HG02763 (cell line): ENCODE measurements at regions not wholly inside any gene's neighbourhood (a gene's known extent, or its start where the extent isn't known, plus 50 kb on each side); places are given as distances from the start of the nearest gene placed in this dataset.

Experiments
- ATAC-seq: cut with Tn5 transposase; IDR thresholded peaks from one replicate; pipeline ENCODE4 v1.9.1; 2021; ENCODE audit warnings: mild to moderate bottlenecking, moderate library complexity; ENCODE audit not compliant: unreplicated experiment

- ATAC-seq, result no peak
These were observed 701.7 kb upstream of the EPHA7 start for GRCh38 chr6:94121094-94121493.

GRCh38 chr6:94099072-94099471, 679.7 kb upstream of the EPHA7 start:
- ATAC-seq, result no peak

GRCh38 chr6:94095961-94096360, 676.6 kb upstream of the EPHA7 start:
- ATAC-seq, result no peak

- no peak for ATAC-seq
These were observed 670.6 kb upstream of the EPHA7 start for GRCh38 chr6:94089941-94090340.

GRCh38 chr6:94088870-94089269, 669.5 kb upstream of the EPHA7 start:
- ATAC-seq, result no peak

- ATAC-seq, result no peak
These were observed 655.4 kb upstream of the EPHA7 start for GRCh38 chr6:94074764-94075163.

GRCh38 chr6:94071835-94072234, 652.5 kb upstream of the EPHA7 start:
- no peak for ATAC-seq

- no peak for ATAC-seq
These were observed 646.5 kb upstream of the EPHA7 start for GRCh38 chr6:94065707-94066337.

GRCh38 chr6:94052749-94053148, 633.4 kb upstream of the EPHA7 start:
- ATAC-seq, result no peak

- no peak for ATAC-seq
These were observed 631.2 kb upstream of the EPHA7 start for GRCh38 chr6:94050515-94050914.

- no peak for ATAC-seq
These were observed 629.6 kb upstream of the EPHA7 start for GRCh38 chr6:94049001-94049400.

GRCh38 chr6:94045099-94045829, 625.9 kb upstream of the EPHA7 start:
- ATAC-seq, result no peak

GRCh38 chr6:94041945-94042709, 622.8 kb upstream of the EPHA7 start:
- ATAC-seq, result no peak

GRCh38 chr6:94036024-94036423, 616.7 kb upstream of the EPHA7 start:
- ATAC-seq, result no peak

GRCh38 chr6:94027374-94027773, 608.0 kb upstream of the EPHA7 start:
- no peak for ATAC-seq

- no peak for ATAC-seq
These were observed 607.2 kb upstream of the EPHA7 start for GRCh38 chr6:94026575-94026974.

- ATAC-seq, result no peak
These were observed 586.5 kb upstream of the EPHA7 start for GRCh38 chr6:94005835-94006234.

- ATAC-seq, result no peak
These were observed 573.6 kb upstream of the EPHA7 start for GRCh38 chr6:93992976-93993375.

- no peak for ATAC-seq
These were observed 570.3 kb upstream of the EPHA7 start for GRCh38 chr6:93989630-93990029.

GRCh38 chr6:93985953-93986352, 566.6 kb upstream of the EPHA7 start:
- no peak for ATAC-seq

- no peak for ATAC-seq
These were observed 555.8 kb upstream of the EPHA7 start for GRCh38 chr6:93975159-93975558.

GRCh38 chr6:93974332-93974731, 555.0 kb upstream of the EPHA7 start:
- no peak for ATAC-seq
